ENCODE measurements at regions not wholly inside any gene's neighbourhood (a gene's known extent, or its start where the extent isn't known, plus 50 kb on each side); places are given as distances from the start of the nearest gene placed in this dataset.

DNA sequence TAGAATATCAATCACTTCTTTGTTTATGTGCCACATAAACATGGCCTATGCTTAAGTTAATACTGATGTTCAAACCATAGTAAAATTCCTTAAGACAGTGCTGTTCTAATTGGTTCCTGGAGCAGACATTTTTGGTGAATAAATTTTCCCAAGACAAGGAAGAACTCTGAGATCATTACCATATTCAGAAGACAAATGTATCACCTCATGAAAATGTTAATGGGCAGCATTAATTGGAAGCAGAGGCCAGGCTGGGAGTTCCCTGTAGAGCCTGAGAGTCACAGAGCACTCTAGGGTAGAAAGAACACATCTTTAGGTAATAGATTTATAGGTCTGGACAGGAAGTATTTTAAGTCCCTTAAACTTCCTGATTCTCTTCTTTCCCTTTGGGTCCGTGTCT, 240.2 kb downstream of the MAN2A1 start:
- no peak overlapping the region for H3K4me3 ChIP-seq (replicated peaks in 1 of 2; ENCODE audit: low read depth in 1 of 2, low read length in 2 of 2)
- H3K27ac ChIP-seq (ENCODE audit: low read depth, low read length) = no peak overlapping the region
- H4K20me1 ChIP-seq (ENCODE audit: insufficient read depth) = no peaks in the 10 kb centered on the region
- H3K4me1 ChIP-seq (ENCODE audit: control insufficient read depth in 1 of 2, insufficient read depth in 2 of 2, low read length in 2 of 2) = no peaks in the 10 kb centered on the region
- BruUV-seq (replicated peaks) = no TSS peak
- POLR2A ChIA-PET = no interaction called here
- H3K4me2 ChIP-seq (ENCODE audit: low read length) = no peak overlapping the region
- DNase-seq (ENCODE audit: low read depth, low spot score) (no peak), ATAC-seq (no peak)
- no peaks in the 10 kb centered on the region for H3K27me3 ChIP-seq (ENCODE audit: insufficient read depth, low read length)
- TF ChIP-seq EZH2 (IDR thresholded peaks at IDR 0.05) (no peak), TCF7L2 (IDR thresholded peaks at IDR 0.05; ENCODE audit: borderline replicate concordance, extremely low read depth, insufficient read depth, insufficient read length) (no peak), EGR1 (IDR thresholded peaks at IDR 0.05; ENCODE audit: low read depth) (no peak), CEBPB (IDR thresholded peaks at IDR 0.05; ENCODE audit: low read depth) (no peak), POLR2AphosphoS5 (IDR thresholded peaks at IDR 0.05; ENCODE audit: low read depth, low read length) (no peak), EZH2phosphoT487 (IDR thresholded peaks at IDR 0.05; ENCODE audit: borderline replicate concordance) (no peak), CBX3 (IDR thresholded peaks at IDR 0.05; ENCODE audit: low read depth) (no peak), ZFX (IDR thresholded peaks at IDR 0.05) (no peak), POLR2A (IDR thresholded peaks at IDR 0.05; ENCODE audit: borderline replicate concordance, extremely low read depth, insufficient read depth, insufficient read length) (no peak)
- TF ChIP-seq, protein P1, sequence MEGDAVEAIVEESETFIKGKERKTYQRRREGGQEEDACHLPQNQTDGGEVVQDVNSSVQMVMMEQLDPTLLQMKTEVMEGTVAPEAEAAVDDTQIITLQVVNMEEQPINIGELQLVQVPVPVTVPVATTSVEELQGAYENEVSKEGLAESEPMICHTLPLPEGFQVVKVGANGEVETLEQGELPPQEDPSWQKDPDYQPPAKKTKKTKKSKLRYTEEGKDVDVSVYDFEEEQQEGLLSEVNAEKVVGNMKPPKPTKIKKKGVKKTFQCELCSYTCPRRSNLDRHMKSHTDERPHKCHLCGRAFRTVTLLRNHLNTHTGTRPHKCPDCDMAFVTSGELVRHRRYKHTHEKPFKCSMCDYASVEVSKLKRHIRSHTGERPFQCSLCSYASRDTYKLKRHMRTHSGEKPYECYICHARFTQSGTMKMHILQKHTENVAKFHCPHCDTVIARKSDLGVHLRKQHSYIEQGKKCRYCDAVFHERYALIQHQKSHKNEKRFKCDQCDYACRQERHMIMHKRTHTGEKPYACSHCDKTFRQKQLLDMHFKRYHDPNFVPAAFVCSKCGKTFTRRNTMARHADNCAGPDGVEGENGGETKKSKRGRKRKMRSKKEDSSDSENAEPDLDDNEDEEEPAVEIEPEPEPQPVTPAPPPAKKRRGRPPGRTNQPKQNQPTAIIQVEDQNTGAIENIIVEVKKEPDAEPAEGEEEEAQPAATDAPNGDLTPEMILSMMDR (IDR thresholded peaks at IDR 0.05 in 2 of 3, conservative IDR thresholded peaks at IDR 0.05 in 1 of 3; ENCODE audit: borderline replicate concordance in 1 of 3, insufficient read depth in 1 of 3, low read depth in 2 of 3, low read length in 2 of 3) = no peak
- TF ChIP-seq, protein P2, sequence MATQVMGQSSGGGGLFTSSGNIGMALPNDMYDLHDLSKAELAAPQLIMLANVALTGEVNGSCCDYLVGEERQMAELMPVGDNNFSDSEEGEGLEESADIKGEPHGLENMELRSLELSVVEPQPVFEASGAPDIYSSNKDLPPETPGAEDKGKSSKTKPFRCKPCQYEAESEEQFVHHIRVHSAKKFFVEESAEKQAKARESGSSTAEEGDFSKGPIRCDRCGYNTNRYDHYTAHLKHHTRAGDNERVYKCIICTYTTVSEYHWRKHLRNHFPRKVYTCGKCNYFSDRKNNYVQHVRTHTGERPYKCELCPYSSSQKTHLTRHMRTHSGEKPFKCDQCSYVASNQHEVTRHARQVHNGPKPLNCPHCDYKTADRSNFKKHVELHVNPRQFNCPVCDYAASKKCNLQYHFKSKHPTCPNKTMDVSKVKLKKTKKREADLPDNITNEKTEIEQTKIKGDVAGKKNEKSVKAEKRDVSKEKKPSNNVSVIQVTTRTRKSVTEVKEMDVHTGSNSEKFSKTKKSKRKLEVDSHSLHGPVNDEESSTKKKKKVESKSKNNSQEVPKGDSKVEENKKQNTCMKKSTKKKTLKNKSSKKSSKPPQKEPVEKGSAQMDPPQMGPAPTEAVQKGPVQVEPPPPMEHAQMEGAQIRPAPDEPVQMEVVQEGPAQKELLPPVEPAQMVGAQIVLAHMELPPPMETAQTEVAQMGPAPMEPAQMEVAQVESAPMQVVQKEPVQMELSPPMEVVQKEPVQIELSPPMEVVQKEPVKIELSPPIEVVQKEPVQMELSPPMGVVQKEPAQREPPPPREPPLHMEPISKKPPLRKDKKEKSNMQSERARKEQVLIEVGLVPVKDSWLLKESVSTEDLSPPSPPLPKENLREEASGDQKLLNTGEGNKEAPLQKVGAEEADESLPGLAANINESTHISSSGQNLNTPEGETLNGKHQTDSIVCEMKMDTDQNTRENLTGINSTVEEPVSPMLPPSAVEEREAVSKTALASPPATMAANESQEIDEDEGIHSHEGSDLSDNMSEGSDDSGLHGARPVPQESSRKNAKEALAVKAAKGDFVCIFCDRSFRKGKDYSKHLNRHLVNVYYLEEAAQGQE (IDR thresholded peaks at IDR 0.05; ENCODE audit: low read depth) = no peak
- intact Hi-C loops (cut with micrococcal nuclease) = no loop called here
- no peak overlapping the region for H2AFZ ChIP-seq (ENCODE audit: low read depth, low read length, poor library complexity, severe bottlenecking)
- RAD21 ChIA-PET (ENCODE audit: low non-redundant PET in 1 of 2, low total read pairs in 2 of 2, uncharacterized antibody in 2 of 2, unreplicated experiment in 2 of 2) = no interaction called here
- no peaks in the 10 kb centered on the region for H3K9me2 ChIP-seq (ENCODE audit: insufficient read depth)
- H3K79me2 ChIP-seq (ENCODE audit: insufficient read depth, low read length) = no peaks in the 10 kb centered on the region
- CTCF ChIA-PET = no interaction called here
- H3K9ac ChIP-seq (ENCODE audit: low read length) = no peak overlapping the region
- H3K36me3 ChIP-seq (ENCODE audit: control insufficient read depth in 1 of 2, insufficient read depth in 2 of 2, low read length in 2 of 2) = no peaks in the 10 kb centered on the region
- H3K9me3 ChIP-seq (ENCODE audit: control insufficient read depth in 1 of 2, insufficient read depth in 1 of 2, low read depth in 1 of 2, low read length in 2 of 2) = no peaks in the 10 kb centered on the region
